Gastroesophageal sphincter (tissue), 3 donors: ENCODE measurements at regions not wholly inside any gene's neighbourhood (a gene's known extent, or its start where the extent isn't known, plus 50 kb on each side); places are given as distances from the start of the nearest gene placed in this dataset.
"Not testable (repeated sequence)": the region's sequence is repeated elsewhere in the genome, so short reads cannot be mapped to it uniquely, and the experiment has no call there.

Experiments
- CTCF ChIP-seq, 4 experiments: fragments of 200-600 bp in 2 of 4; fragments of 450-650 bp in 2 of 4; sonication (generic) in 1 of 4; IDR thresholded peaks; one replicate each; pipeline ENCODE4 v1.5.1; 2017 to 2019; ENCODE audit warnings: antibody characterized with exemption in 4 of 4, mild to moderate bottlenecking in 2 of 4, moderate library complexity in 2 of 4
- POLR2A ChIP-seq, 2 donors: fragments of 450-650 bp; IDR thresholded peaks; one replicate each; pipeline ENCODE4 v1.6.1; 2017; ENCODE audit warnings: antibody characterized with exemption in 2 of 2, mild to moderate bottlenecking in 2 of 2, moderate library complexity in 1 of 2
- POLR2AphosphoS5 ChIP-seq: sonication (generic); formaldehyde crosslinking; IDR thresholded peaks from one replicate; pipeline ENCODE4 v1.6.1; 2017; ENCODE audit warnings: antibody characterized with exemption

- TF ChIP-seq CTCF (IDR thresholded peaks at IDR 0.05); POLR2AphosphoS5; POLR2A (IDR thresholded peaks at IDR 0.05): not testable (repeated sequence)
Observed at GRCh38 chr12:34220079-34220478, 197.8 kb downstream of the ALG10 start.
